ENCODE measurements at regions not wholly inside any gene's neighbourhood (a gene's known extent, or its start where the extent isn't known, plus 50 kb on each side); places are given as distances from the start of the nearest gene placed in this dataset.

GRCh38 chr5:143515829-143516228 is 112.3 kb upstream of the NR3C1 start:
- Histone ChIP-seq H4K5ac (ENCODE audit: low read length) (no peak overlapping the region), H2BK120ac (ENCODE audit: low read depth, low read length) (no peak overlapping the region), H2BK5ac (ENCODE audit: low read length) (no peak overlapping the region), H3K56ac (ENCODE audit: low read length) (no peak overlapping the region), H3K27ac (ENCODE audit: low read depth, low read length) (no peak overlapping the region), H3K79me1 (ENCODE audit: low read length) (no peaks in the 10 kb centered on the region), H3K9ac (ENCODE audit: low read length) (no peak overlapping the region), H3K4me1 (ENCODE audit: control insufficient read depth, low read depth, low read length) (no peaks in the 10 kb centered on the region), H3K79me2 (ENCODE audit: control insufficient read depth, insufficient read depth, low read length) (no peaks in the 10 kb centered on the region), H3K36me3 (ENCODE audit: control insufficient read depth, insufficient read depth, low read length) (no peaks in the 10 kb centered on the region), H3K23ac (ENCODE audit: low read length) (no peak overlapping the region), H2AK5ac (ENCODE audit: low read length) (no peak overlapping the region), H3K4me2 (ENCODE audit: low read length) (no peak overlapping the region), H3K27me3 (ENCODE audit: insufficient read depth, low read length, poor library complexity) (no peaks in the 10 kb centered on the region), H3K4me3 (ENCODE audit: low read length) (no peak overlapping the region), H2BK15ac (replicated peaks; ENCODE audit: low read depth) (no peak overlapping the region), H3K18ac (ENCODE audit: low read length) (no peak overlapping the region), H4K8ac (ENCODE audit: low read depth, low read length) (no peak overlapping the region), H3K4ac (ENCODE audit: low read depth, low read length) (no peak overlapping the region)
- DNase-seq: no peak
- whole genome bisulfite sequencing (ENCODE audit: extremely low coverage, insufficient coverage, low lambda C conversion rate): no CpG with 5 or more reads among the region's 5 CpGs

DNA sequence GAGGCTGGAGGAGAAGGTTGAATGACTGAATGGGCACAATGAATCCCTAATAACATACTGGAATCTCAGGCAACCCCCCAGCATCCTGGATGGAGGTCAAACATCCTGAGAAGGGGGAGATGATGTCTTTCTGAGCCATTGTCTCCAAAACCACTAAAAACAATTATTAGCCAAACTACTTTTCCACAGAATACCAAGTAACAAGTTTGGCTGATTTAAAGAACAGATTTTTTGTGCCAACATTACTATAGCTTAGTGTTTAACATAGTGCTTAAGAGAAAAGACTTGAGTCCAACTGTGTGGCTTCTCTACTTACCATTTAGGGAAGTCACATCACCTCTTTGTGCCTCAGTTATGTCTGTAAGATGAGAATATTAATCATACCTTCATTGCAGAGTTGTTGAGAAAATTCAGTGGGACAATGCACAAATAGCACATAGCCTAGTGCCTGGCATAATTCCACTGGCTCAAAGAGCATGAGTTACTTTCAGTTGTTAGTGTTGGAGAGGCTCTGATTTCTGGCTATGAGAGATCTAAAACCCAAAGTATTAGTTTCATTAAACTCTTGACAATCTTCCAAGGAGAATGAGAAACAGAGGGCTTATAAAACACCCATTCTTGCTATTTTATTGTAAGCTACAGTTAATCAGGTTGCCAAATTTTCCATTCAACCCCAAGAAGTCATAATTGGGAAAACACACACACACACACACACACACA is 111.3 kb upstream of the NR3C1 start:
- Histone ChIP-seq H3K18ac (ENCODE audit: low read length) (no peak overlapping the region), H3K27ac (ENCODE audit: low read depth, low read length) (no peak overlapping the region), H2BK15ac (replicated peaks; ENCODE audit: low read depth) (no peak overlapping the region), H4K8ac (ENCODE audit: low read depth, low read length) (no peak overlapping the region), H2AK5ac (ENCODE audit: low read length) (no peak overlapping the region), H3K27me3 (ENCODE audit: insufficient read depth, low read length, poor library complexity) (no peaks in the 10 kb centered on the region), H3K79me2 (ENCODE audit: control insufficient read depth, insufficient read depth, low read length) (no peaks in the 10 kb centered on the region), H3K4me1 (ENCODE audit: control insufficient read depth, low read depth, low read length) (no peaks in the 10 kb centered on the region), H3K9ac (ENCODE audit: low read length) (no peak overlapping the region), H3K23ac (ENCODE audit: low read length) (no peak overlapping the region), H3K56ac (ENCODE audit: low read length) (no peak overlapping the region), H3K4me3 (ENCODE audit: low read length) (no peak overlapping the region), H3K4ac (ENCODE audit: low read depth, low read length) (no peak overlapping the region), H3K4me2 (ENCODE audit: low read length) (no peak overlapping the region), H4K5ac (ENCODE audit: low read length) (no peak overlapping the region), H3K36me3 (ENCODE audit: control insufficient read depth, insufficient read depth, low read length) (no peaks in the 10 kb centered on the region), H2BK5ac (ENCODE audit: low read length) (no peak overlapping the region), H3K79me1 (ENCODE audit: low read length) (no peaks in the 10 kb centered on the region), H2BK120ac (ENCODE audit: low read depth, low read length) (no peak overlapping the region)
- no peak for DNase-seq

DNA sequence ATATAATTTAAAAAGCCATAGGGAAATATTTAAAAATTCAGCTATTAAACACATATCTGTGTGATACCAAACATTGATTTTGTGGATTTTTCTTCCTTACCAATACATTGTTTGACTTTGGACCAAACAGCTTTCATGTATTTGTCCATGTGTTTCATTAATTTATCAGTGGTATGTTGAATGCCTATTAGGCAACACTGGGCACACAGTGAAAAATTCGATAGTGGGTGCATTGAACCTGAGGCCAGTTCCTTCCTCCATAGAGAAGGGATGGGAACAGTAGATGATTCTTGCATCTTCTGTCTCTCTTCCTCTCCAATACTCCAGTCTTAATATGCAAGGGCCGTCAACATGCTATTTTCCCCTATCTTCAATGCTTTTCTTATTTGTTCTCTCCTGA is 110.2 kb upstream of the NR3C1 start:
- H2BK15ac ChIP-seq (replicated peaks; ENCODE audit: low read depth): no peak overlapping the region

DNA sequence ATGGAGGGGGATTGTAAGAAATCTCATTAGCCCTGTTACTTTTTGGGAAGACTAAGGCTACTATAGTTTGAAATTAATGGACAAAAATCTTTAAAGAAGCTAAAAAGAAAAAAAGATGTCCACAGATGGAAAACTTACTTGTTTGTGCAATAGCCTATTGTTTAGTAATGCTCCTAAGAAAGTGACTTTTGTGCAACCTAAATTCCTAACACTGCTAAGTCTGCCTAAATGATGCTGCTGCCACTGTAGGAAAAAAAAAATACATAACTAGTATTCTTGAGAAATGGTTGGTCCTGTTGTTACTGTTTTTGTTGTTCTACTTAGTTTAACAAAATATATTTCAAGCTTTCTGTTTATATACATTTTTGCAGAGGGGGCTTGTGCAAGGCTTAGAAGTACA is 108.2 kb upstream of the NR3C1 start:
- H3K4ac ChIP-seq (ENCODE audit: low read depth, low read length): no peak overlapping the region
- H3K79me2 ChIP-seq (ENCODE audit: control insufficient read depth, insufficient read depth, low read length): no peaks in the 10 kb centered on the region
- no peak overlapping the region for H3K23ac ChIP-seq (ENCODE audit: low read length)
- no peak overlapping the region for H3K4me2 ChIP-seq (ENCODE audit: low read length)
- no peak overlapping the region for H4K8ac ChIP-seq (ENCODE audit: low read depth, low read length)
- no peak overlapping the region for H2BK15ac ChIP-seq (replicated peaks; ENCODE audit: low read depth)
- no peaks in the 10 kb centered on the region for H3K79me1 ChIP-seq (ENCODE audit: low read length)
- H3K27me3 ChIP-seq (ENCODE audit: insufficient read depth, low read length, poor library complexity): no peaks in the 10 kb centered on the region
- DNase-seq: no peak
- H3K4me1 ChIP-seq (ENCODE audit: control insufficient read depth, low read depth, low read length): no peaks in the 10 kb centered on the region
- no peak overlapping the region for H3K9ac ChIP-seq (ENCODE audit: low read length)
- no peak overlapping the region for H3K4me3 ChIP-seq (ENCODE audit: low read length)
- no peak overlapping the region for H4K5ac ChIP-seq (ENCODE audit: low read length)
- H3K36me3 ChIP-seq (ENCODE audit: control insufficient read depth, insufficient read depth, low read length): no peaks in the 10 kb centered on the region
- H2BK5ac ChIP-seq (ENCODE audit: low read length): no peak overlapping the region
- H3K56ac ChIP-seq (ENCODE audit: low read length): no peak overlapping the region
- no peak overlapping the region for H2BK120ac ChIP-seq (ENCODE audit: low read depth, low read length)
- no peak overlapping the region for H3K18ac ChIP-seq (ENCODE audit: low read length)
- H2AK5ac ChIP-seq (ENCODE audit: low read length): no peak overlapping the region
- no peak overlapping the region for H3K27ac ChIP-seq (ENCODE audit: low read depth, low read length)

More for the DNA sequence above, 110.2 kb upstream of the NR3C1 start:
- H2AK5ac ChIP-seq (ENCODE audit: low read length): no peak overlapping the region
- no peaks in the 10 kb centered on the region for H3K27me3 ChIP-seq (ENCODE audit: insufficient read depth, low read length, poor library complexity)
- no peak overlapping the region for H2BK5ac ChIP-seq (ENCODE audit: low read length)
- H3K4me1 ChIP-seq (ENCODE audit: control insufficient read depth, low read depth, low read length): no peaks in the 10 kb centered on the region
- no peak overlapping the region for H3K4me3 ChIP-seq (ENCODE audit: low read length)
- H3K4me2 ChIP-seq (ENCODE audit: low read length): no peak overlapping the region
- no peak overlapping the region for H2BK120ac ChIP-seq (ENCODE audit: low read depth, low read length)
- H4K5ac ChIP-seq (ENCODE audit: low read length): no peak overlapping the region
- H3K18ac ChIP-seq (ENCODE audit: low read length): no peak overlapping the region
- H3K9ac ChIP-seq (ENCODE audit: low read length): no peak overlapping the region
- no peaks in the 10 kb centered on the region for H3K79me1 ChIP-seq (ENCODE audit: low read length)
- H3K79me2 ChIP-seq (ENCODE audit: control insufficient read depth, insufficient read depth, low read length): no peaks in the 10 kb centered on the region
- no peak overlapping the region for H4K8ac ChIP-seq (ENCODE audit: low read depth, low read length)
- H3K4ac ChIP-seq (ENCODE audit: low read depth, low read length): no peak overlapping the region
- H3K23ac ChIP-seq (ENCODE audit: low read length): no peak overlapping the region
- no peak overlapping the region for H3K56ac ChIP-seq (ENCODE audit: low read length)
- no peak overlapping the region for H3K27ac ChIP-seq (ENCODE audit: low read depth, low read length)
- DNase-seq: no peak
- WGBS (ENCODE audit: extremely low coverage, insufficient coverage, low lambda C conversion rate): no CpG with 5 or more reads among the region's 2 CpGs
- no peaks in the 10 kb centered on the region for H3K36me3 ChIP-seq (ENCODE audit: control insufficient read depth, insufficient read depth, low read length)

DNA sequence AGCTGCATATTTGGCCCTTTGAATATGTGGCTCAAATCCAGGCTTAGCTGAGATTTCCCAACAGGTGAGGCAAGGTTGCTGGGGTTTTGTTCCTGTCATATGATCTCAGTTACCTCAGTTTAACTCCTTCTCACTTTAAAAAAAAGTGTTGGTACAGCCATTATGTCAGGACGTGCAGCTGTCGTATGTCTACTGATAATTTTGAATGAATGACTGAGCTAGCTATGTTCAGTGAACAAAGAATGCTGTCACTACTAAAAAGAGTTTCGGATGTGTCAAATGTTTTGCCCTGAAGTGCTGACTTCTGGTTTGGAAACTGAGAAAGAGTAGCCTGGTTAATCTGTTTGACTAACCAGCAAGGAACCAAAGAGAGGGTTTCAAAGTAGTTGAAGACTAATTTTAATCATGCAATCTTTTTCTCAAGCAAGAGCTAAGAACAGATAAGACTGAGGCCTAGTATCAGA is 106.3 kb upstream of the NR3C1 start:
- Histone ChIP-seq H3K27ac (ENCODE audit: low read depth, low read length) (no peak overlapping the region), H2BK15ac (replicated peaks; ENCODE audit: low read depth) (no peak overlapping the region), H3K79me2 (ENCODE audit: control insufficient read depth, insufficient read depth, low read length) (no peaks in the 10 kb centered on the region), H3K36me3 (ENCODE audit: control insufficient read depth, insufficient read depth, low read length) (no peaks in the 10 kb centered on the region), H3K18ac (ENCODE audit: low read length) (no peak overlapping the region), H3K27me3 (ENCODE audit: insufficient read depth, low read length, poor library complexity) (no peaks in the 10 kb centered on the region), H3K56ac (ENCODE audit: low read length) (no peak overlapping the region), H3K4me3 (ENCODE audit: low read length) (no peak overlapping the region), H4K5ac (ENCODE audit: low read length) (no peak overlapping the region), H2AK5ac (ENCODE audit: low read length) (no peak overlapping the region), H3K79me1 (ENCODE audit: low read length) (no peaks in the 10 kb centered on the region), H2BK5ac (ENCODE audit: low read length) (no peak overlapping the region), H3K23ac (ENCODE audit: low read length) (no peak overlapping the region), H3K4me2 (ENCODE audit: low read length) (no peak overlapping the region), H3K9ac (ENCODE audit: low read length) (no peak overlapping the region), H3K4ac (ENCODE audit: low read depth, low read length) (no peak overlapping the region), H2BK120ac (ENCODE audit: low read depth, low read length) (no peak overlapping the region), H4K8ac (ENCODE audit: low read depth, low read length) (no peak overlapping the region), H3K4me1 (ENCODE audit: control insufficient read depth, low read depth, low read length) (no peaks in the 10 kb centered on the region)
- no CpG with 5 or more reads among the region's 3 CpGs for WGBS (ENCODE audit: extremely low coverage, insufficient coverage, low lambda C conversion rate)
- no peak for DNase-seq

- Histone ChIP-seq H3K79me1 (ENCODE audit: low read length) (no peaks in the 10 kb centered on the region), H2BK5ac (ENCODE audit: low read length) (no peak overlapping the region), H3K27ac (ENCODE audit: low read depth, low read length) (no peak overlapping the region), H3K27me3 (ENCODE audit: insufficient read depth, low read length, poor library complexity) (no peaks in the 10 kb centered on the region), H2AK5ac (ENCODE audit: low read length) (no peak overlapping the region), H3K23ac (ENCODE audit: low read length) (no peak overlapping the region), H3K18ac (ENCODE audit: low read length) (no peak overlapping the region), H3K4me2 (ENCODE audit: low read length) (no peak overlapping the region), H2BK120ac (ENCODE audit: low read depth, low read length) (no peak overlapping the region), H3K36me3 (ENCODE audit: control insufficient read depth, insufficient read depth, low read length) (no peaks in the 10 kb centered on the region), H3K56ac (ENCODE audit: low read length) (no peak overlapping the region), H3K4me1 (ENCODE audit: control insufficient read depth, low read depth, low read length) (no peaks in the 10 kb centered on the region), H4K8ac (ENCODE audit: low read depth, low read length) (no peak overlapping the region), H3K79me2 (ENCODE audit: control insufficient read depth, insufficient read depth, low read length) (no peaks in the 10 kb centered on the region), H3K4me3 (ENCODE audit: low read length) (no peak overlapping the region), H3K9ac (ENCODE audit: low read length) (no peak overlapping the region), H2BK15ac (replicated peaks; ENCODE audit: low read depth) (no peak overlapping the region), H4K5ac (ENCODE audit: low read length) (no peak overlapping the region), H3K4ac (ENCODE audit: low read depth, low read length) (no peak overlapping the region)
- no CpG with 5 or more reads among the region's 1 CpG for WGBS (ENCODE audit: extremely low coverage, insufficient coverage, low lambda C conversion rate)
- no peak for DNase-seq
Measured at GRCh38 chr5:143506836-143507552, 103.5 kb upstream of the NR3C1 start.

All from mesendoderm (in vitro differentiated cells).